PFSK-1 (cell line): ENCODE measurements at regions not wholly inside any gene's neighbourhood (a gene's known extent, or its start where the extent isn't known, plus 50 kb on each side); places are given as distances from the start of the nearest gene placed in this dataset.

ENCODE experiments used
- FOXP2 ChIP-seq: optimal IDR thresholded peaks from 2 replicates; pipeline ENCODE3; 2011; ENCODE audit warnings: borderline replicate concordance, control low read depth, inconsistent platforms; ENCODE audit not compliant: insufficient read depth; ENCODE audit errors: extremely low read length, extremely low read depth
- POLR2AphosphoS5 ChIP-seq: IDR thresholded peaks from 2 replicates; pipeline ENCODE4 v1.6.1; 2012; ENCODE audit warnings: low read depth, mild to moderate bottlenecking, control low read depth, low read length, moderate library complexity
- SIN3A ChIP-seq: IDR thresholded peaks from 2 replicates; pipeline ENCODE4 v1.6.1; 2012; ENCODE audit warnings: mild to moderate bottlenecking, low read length, moderate library complexity, borderline replicate concordance; ENCODE audit not compliant: insufficient read depth
- TAF1 ChIP-seq: IDR thresholded peaks from 2 replicates; pipeline ENCODE4 v1.6.1; 2012; ENCODE audit warnings: low read length, control low read depth, borderline replicate concordance; ENCODE audit not compliant: insufficient read depth
- TF ChIP-seq, protein P1 (sequence below), 2 experiments: IDR thresholded peaks; 2 replicates each; pipeline versions ENCODE4 v1.6.1 to v1.8.0; 2011 to 2012; ENCODE audit warnings: low read depth in 2 of 2, low read length in 2 of 2, control low read depth in 1 of 2, inconsistent platforms in 1 of 2, mild to moderate bottlenecking in 1 of 2, moderate library complexity in 1 of 2; ENCODE audit not compliant: insufficient read depth in 1 of 2

DNA sequence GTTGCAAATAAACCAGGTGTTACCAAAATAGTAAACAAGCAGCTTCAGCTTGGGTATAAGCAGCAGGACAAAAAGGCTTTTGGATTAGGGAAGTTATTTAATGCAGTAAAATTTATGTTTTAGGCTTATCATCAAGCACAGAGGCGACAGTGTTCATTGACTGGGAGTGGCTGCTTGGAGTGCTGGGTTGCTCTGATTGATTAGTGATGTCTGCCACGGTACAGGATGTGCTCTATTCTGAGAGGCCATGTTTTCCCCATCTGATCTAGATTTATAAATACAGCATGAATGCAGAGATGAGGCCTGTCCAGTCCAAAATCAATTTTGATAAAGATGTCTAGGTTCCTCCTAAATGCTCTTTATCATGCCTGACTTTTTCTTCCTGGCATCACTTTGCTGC is 83.5 kb downstream of the MAP1LC3B2 start:
- TF ChIP-seq FOXP2 (no peak), POLR2AphosphoS5 (no peak), TAF1 (no peak), SIN3A (no peak)
- TF ChIP-seq, protein P1, sequence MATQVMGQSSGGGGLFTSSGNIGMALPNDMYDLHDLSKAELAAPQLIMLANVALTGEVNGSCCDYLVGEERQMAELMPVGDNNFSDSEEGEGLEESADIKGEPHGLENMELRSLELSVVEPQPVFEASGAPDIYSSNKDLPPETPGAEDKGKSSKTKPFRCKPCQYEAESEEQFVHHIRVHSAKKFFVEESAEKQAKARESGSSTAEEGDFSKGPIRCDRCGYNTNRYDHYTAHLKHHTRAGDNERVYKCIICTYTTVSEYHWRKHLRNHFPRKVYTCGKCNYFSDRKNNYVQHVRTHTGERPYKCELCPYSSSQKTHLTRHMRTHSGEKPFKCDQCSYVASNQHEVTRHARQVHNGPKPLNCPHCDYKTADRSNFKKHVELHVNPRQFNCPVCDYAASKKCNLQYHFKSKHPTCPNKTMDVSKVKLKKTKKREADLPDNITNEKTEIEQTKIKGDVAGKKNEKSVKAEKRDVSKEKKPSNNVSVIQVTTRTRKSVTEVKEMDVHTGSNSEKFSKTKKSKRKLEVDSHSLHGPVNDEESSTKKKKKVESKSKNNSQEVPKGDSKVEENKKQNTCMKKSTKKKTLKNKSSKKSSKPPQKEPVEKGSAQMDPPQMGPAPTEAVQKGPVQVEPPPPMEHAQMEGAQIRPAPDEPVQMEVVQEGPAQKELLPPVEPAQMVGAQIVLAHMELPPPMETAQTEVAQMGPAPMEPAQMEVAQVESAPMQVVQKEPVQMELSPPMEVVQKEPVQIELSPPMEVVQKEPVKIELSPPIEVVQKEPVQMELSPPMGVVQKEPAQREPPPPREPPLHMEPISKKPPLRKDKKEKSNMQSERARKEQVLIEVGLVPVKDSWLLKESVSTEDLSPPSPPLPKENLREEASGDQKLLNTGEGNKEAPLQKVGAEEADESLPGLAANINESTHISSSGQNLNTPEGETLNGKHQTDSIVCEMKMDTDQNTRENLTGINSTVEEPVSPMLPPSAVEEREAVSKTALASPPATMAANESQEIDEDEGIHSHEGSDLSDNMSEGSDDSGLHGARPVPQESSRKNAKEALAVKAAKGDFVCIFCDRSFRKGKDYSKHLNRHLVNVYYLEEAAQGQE (IDR thresholded peaks at IDR 0.05; ENCODE audit: insufficient read depth in 1 of 2, low read depth in 2 of 2, low read length in 2 of 2), result no peak

DNA sequence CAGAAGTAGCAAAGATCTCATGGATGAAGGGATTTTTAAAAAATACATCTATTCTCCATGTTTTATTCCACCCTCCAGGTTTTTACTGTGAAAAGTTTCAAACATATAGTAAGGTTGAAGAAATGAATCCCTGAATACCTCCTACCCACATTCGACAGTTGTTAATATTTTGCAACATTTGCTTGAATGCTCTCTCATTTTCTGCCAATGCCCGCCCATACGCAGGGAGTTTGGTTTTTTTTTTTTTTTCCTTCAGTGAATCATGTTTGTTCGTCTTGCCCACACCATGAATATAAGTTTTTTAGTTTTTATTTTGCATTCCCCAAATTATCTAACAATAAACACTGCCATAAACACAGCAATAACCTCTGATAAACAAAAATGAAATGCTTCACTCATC is 82.9 kb downstream of the MAP1LC3B2 start:
- TF ChIP-seq, protein P1 (IDR thresholded peaks at IDR 0.05; ENCODE audit: insufficient read depth in 1 of 2, low read depth in 2 of 2, low read length in 2 of 2), result no peak
- TF ChIP-seq TAF1 (no peak), POLR2AphosphoS5 (no peak), SIN3A (no peak), FOXP2 (no peak)

DNA sequence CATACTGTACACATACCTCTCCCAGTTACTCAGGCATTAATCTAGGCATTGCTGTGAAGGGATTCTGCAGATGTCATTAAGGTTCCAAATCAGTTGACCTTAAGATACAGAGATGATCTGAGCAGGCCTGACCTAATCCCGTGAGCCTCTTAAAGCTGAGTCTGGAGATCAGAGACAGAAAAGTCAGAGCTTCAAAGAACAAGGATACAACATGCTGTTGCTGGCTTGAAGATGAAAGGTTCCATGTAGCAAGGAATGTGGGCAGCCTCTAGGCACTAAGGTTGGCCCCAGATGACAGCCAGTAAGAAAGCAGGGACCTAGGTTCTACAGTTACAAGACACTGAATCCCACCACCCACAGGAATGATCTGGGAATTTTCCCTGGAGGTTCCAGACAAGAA is 81.1 kb downstream of the MAP1LC3B2 start:
- no peak for TF ChIP-seq POLR2AphosphoS5
- TF ChIP-seq, protein P1 (IDR thresholded peaks at IDR 0.05; ENCODE audit: insufficient read depth in 1 of 2, low read depth in 2 of 2, low read length in 2 of 2), result no peak
- TF ChIP-seq FOXP2, result no peak
- TF ChIP-seq SIN3A, result no peak
- TF ChIP-seq TAF1, result no peak

DNA sequence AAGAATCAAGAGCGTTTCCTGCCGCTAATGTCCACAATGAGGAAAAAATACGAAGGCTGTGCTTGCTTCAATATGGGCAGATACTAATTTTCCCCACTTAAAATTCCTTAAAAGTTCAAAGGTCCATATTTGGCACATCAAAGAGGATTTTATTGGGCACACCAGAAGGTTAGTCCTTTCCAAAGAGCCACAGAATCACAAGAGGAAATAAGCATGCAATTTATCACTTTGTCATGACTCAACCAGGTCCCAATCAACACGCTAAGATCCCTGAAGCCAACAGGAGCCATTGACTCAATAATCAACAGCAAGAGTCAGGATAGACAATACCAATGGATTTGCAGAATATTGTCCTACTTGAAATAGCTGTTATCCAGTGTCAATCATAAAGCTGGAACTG is 80.6 kb downstream of the MAP1LC3B2 start:
- TF ChIP-seq SIN3A (no peak), POLR2AphosphoS5 (no peak), TAF1 (no peak), FOXP2 (no peak)
- TF ChIP-seq, protein P1 (IDR thresholded peaks at IDR 0.05; ENCODE audit: insufficient read depth in 1 of 2, low read depth in 2 of 2, low read length in 2 of 2), result no peak

DNA sequence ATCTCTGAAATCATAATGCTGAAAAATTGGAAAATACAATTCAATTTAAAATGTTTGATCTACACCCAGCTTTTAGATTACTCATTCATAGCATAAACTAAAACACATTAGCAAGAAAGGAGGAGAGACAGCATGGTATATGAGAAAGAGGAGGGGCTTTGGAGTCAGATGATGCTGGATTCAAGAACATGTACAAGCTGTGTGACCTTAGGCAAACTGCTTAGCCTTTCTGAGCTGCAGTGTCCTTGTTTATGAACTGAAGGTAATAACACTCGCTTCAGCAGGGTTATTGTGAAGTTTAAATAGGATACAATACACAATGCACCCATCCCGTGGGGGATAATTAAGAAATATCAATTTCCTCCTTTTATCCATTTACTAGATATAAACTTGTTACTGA is 79.2 kb downstream of the MAP1LC3B2 start:
- TF ChIP-seq SIN3A, result no peak
- TF ChIP-seq POLR2AphosphoS5, result no peak
- no peak for TF ChIP-seq TAF1
- no peak for TF ChIP-seq FOXP2
- TF ChIP-seq, protein P1 (IDR thresholded peaks at IDR 0.05; ENCODE audit: insufficient read depth in 1 of 2, low read depth in 2 of 2, low read length in 2 of 2), result no peak
